ENCODE measurements at regions not wholly inside any gene's neighbourhood (a gene's known extent, or its start where the extent isn't known, plus 50 kb on each side); places are given as distances from the start of the nearest gene placed in this dataset.

DNA sequence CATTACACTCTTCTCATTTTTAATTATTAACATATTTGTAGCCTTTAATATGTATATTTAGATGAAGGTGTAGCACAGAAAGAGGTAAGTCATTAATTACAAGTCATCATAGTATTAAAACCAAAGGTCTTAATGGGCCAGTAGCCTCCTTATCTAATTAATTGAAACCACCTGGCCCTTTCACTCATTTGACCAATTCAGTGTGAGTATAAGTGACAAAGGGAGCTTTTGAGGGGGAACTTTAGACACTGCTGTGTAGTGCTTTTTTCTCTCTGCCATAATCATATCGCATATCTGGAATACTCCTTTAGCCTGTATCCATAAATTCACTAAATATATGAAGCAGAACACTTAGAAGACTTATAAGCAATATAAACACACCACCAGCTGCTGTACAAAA, 562.9 kb upstream of the POT1 start:
- TF ChIP-seq CTCF (IDR thresholded peaks at IDR 0.05) (no peak), POLR2A (IDR thresholded peaks at IDR 0.05) (no peak)
